HepG2 (cell line): ENCODE measurements at regions not wholly inside any gene's neighbourhood (a gene's known extent, or its start where the extent isn't known, plus 50 kb on each side); places are given as distances from the start of the nearest gene placed in this dataset.

Experiments used
- ATAC-seq: fragments of 200-7000 bp; cut with Tn5 transposase; 3 replicates; pipeline ENCODE4 v1.9.1; 2020; ENCODE audit warnings: mild to moderate bottlenecking, moderate library complexity
- BruUV-seq: library from RNA; stranded (reverse); fragments of 400-500 nt; replicated peaks from 2 replicates; lab custom pipeline; 2021; lab: Mats Ljungman, UMichigan
- CTCF ChIA-PET: fragments of 300-600 bp; formaldehyde crosslinking; extraction: SDS; loops from one replicate; lab custom pipeline; 2021; ENCODE audit warnings: low total read pairs, inconsistent platforms, low intra/inter-chr PET ratio; lab: Yijun Ruan, JAX
- POLR2A ChIA-PET: fragments of 350-600 bp; sonication (Branson Sonifier 250); formaldehyde crosslinking; loops from one replicate; lab custom pipeline; 2020; ENCODE audit warnings: antibody characterized with exemption, inconsistent platforms; lab: Yijun Ruan, JAX
- DNase-seq: peaks from one replicate; pipeline ENCODE4 v3.0.0-alpha.2; 2015; ENCODE audit warnings: low spot score
- FAIRE-seq: peaks from 3 replicates; lab custom pipeline; 2011; peaks lifted over from hg19 to GRCh38; lab: Jason Lieb, UNC
- H2AFZ ChIP-seq: one replicate; pipeline ENCODE4 v1.6.1; 2011; ENCODE audit warnings: low read length, inconsistent platforms
- H3K27ac ChIP-seq: fragments of 300-600 bp; 3 replicates; pipeline ENCODE4 v1.8.0; 2011; ENCODE audit warnings: mixed run types, mild to moderate bottlenecking, mixed read lengths, low read length, inconsistent platforms; ENCODE audit not compliant: insufficient read depth; ENCODE audit errors: extremely low read length
- H3K27me3 ChIP-seq, 2 experiments: fragments of 200-600 bp in 1 of 2; 2 replicates in 1 of 2; 3 replicates in 1 of 2; pipeline versions ENCODE4 v1.6.0 to v1.8.0; 2011; ENCODE audit warnings: low read length in 2 of 2, mild to moderate bottlenecking in 2 of 2, moderate library complexity in 2 of 2, inconsistent platforms in 1 of 2; ENCODE audit not compliant: insufficient read depth in 2 of 2, control insufficient read depth in 1 of 2
- H3K36me3 ChIP-seq, 2 experiments: fragments of 200-600 bp in 1 of 2; replicated peaks in 1 of 2; 2 replicates in 1 of 2; 3 replicates in 1 of 2; pipeline versions ENCODE4 v1.5.1 to v1.8.0; 2011; ENCODE audit warnings: low read length in 2 of 2, inconsistent platforms in 1 of 2; ENCODE audit not compliant: insufficient read depth in 2 of 2, control insufficient read depth in 1 of 2
- H3K4me1 ChIP-seq: 2 replicates; pipeline ENCODE4 v1.5.1; 2012; ENCODE audit warnings: low read length, inconsistent platforms; ENCODE audit not compliant: insufficient read depth
- H3K4me2 ChIP-seq: 2 replicates; pipeline ENCODE4 v1.6.0; 2011; ENCODE audit warnings: low read depth, low read length, inconsistent platforms
- H3K4me3 ChIP-seq, 3 experiments: fragments of 200-600 bp in 1 of 3; sonication (generic), shearing (Covaris generic) in 1 of 3; replicated peaks in 1 of 3; 2 replicates each; pipeline ENCODE4 v1.5.1; 2011 to 2016; ENCODE audit warnings: low read length in 3 of 3, inconsistent platforms in 2 of 3, low read depth in 2 of 3, mild to moderate bottlenecking in 2 of 3, control low read depth in 1 of 3, mixed read lengths in 1 of 3; ENCODE audit not compliant: insufficient read depth in 1 of 3
- H3K79me2 ChIP-seq: one replicate; pipeline ENCODE4 v1.6.1; 2011; ENCODE audit warnings: low read length, inconsistent platforms; ENCODE audit not compliant: insufficient read depth
- H3K9ac ChIP-seq: 2 replicates; pipeline ENCODE4 v1.6.0; 2011; ENCODE audit warnings: mild to moderate bottlenecking, low read depth, low read length, inconsistent platforms; ENCODE audit not compliant: insufficient read depth
- H3K9me3 ChIP-seq: 2 replicates; pipeline ENCODE4 v1.5.1; 2012; ENCODE audit warnings: mild to moderate bottlenecking, low read length
- H4K20me1 ChIP-seq: 2 replicates; pipeline ENCODE4 v1.6.0; 2011; ENCODE audit warnings: inconsistent platforms, mild to moderate bottlenecking, low read length, moderate library complexity; ENCODE audit not compliant: insufficient read depth
- HDAC2 ChIP-seq: sonication (generic); formaldehyde crosslinking; IDR thresholded peaks from 2 replicates; pipeline ENCODE4 v1.4.0; 2020; ENCODE audit warnings: missing genetic modification reagents
- HMGXB4 ChIP-seq, 2 experiments: sonication (generic) in 1 of 2; formaldehyde crosslinking in 1 of 2; IDR thresholded peaks; 2 replicates each; pipeline versions ENCODE4 v1.4.0 to v1.6.1; 2018 to 2020; ENCODE audit warnings: missing genetic modification reagents in 2 of 2, borderline replicate concordance in 1 of 2, low read depth in 1 of 2, mild to moderate bottlenecking in 1 of 2, missing biosample characterization in 1 of 2
- HNRNPLL ChIP-seq: fragments of 200-400 bp; formaldehyde crosslinking; IDR thresholded peaks from 2 replicates; pipeline ENCODE4 v1.6.1; 2017; ENCODE audit warnings: mild to moderate bottlenecking, low read depth, low read length; ENCODE audit not compliant: poor library complexity, severe bottlenecking
- PHF20 ChIP-seq: sonication (generic); formaldehyde crosslinking; IDR thresholded peaks from 2 replicates; pipeline ENCODE4 v1.5.0; 2020; ENCODE audit warnings: mild to moderate bottlenecking, missing genetic modification reagents
- RAD51 ChIP-seq: fragments of 450-650 bp; IDR thresholded peaks from 2 replicates; pipeline ENCODE4 v1.6.1; 2016; ENCODE audit warnings: borderline replicate concordance
- YEATS4 ChIP-seq: sonication (generic); formaldehyde crosslinking; IDR thresholded peaks from 2 replicates; pipeline ENCODE4 v1.4.0; 2020; ENCODE audit warnings: missing genetic modification reagents, borderline replicate concordance
- ZNF766 ChIP-seq: sonication (generic); formaldehyde crosslinking; IDR thresholded peaks from 2 replicates; pipeline ENCODE4 v1.5.0; 2020; ENCODE audit warnings: missing genetic modification reagents, borderline replicate concordance
- ZNF792 ChIP-seq: IDR thresholded peaks from 2 replicates; pipeline ENCODE4 v1.6.1; 2016
- WGBS: methylation state at CpG from one replicate; pipeline ENCODE4 v1.1.6; 2017; ENCODE audit warnings: low lambda C conversion rate; 5-methylcytosine and 5-hydroxymethylcytosine counted together
- in situ Hi-C: cut with HindIII; loops from 2 replicates; pipeline ENCODE4 v1.10.0; 2017; ENCODE audit warnings: low pct_unique_long_range_greater_than_20kb; ENCODE audit not compliant: extremely low pct_ligation_motif_present
- intact Hi-C: fragments of 100-400 bp; cut with micrococcal nuclease; formaldehyde crosslinking; loops from one replicate; pipeline ENCODE4 v1.10.0; 2022; ENCODE audit not compliant: unreplicated experiment
- TF ChIP-seq, protein P1 (sequence below): sonication (generic); formaldehyde crosslinking; IDR thresholded peaks from 2 replicates; pipeline ENCODE4 v1.4.0; 2020; ENCODE audit warnings: missing genetic modification reagents
- TF ChIP-seq, protein P2 (sequence below): sonication (generic); formaldehyde crosslinking; IDR thresholded peaks from 2 replicates; pipeline ENCODE4 v1.4.0; 2020; ENCODE audit warnings: mild to moderate bottlenecking, missing genetic modification reagents, borderline replicate concordance

- intact Hi-C loops, result no loop called here
- DNase-seq, result no peak
- no peak for FAIRE-seq
- Histone ChIP-seq H3K9ac (no peak overlapping the region), H3K27me3 (no peaks in the 10 kb centered on the region), H3K4me2 (no peak overlapping the region), H3K27ac (no peak overlapping the region)
- POLR2A ChIA-PET, result no interaction called here
- no TSS peak for BruUV-seq
- TF ChIP-seq HMGXB4 (CRISPR knock-in tag; IDR thresholded peaks at IDR 0.05; ENCODE audit: borderline replicate concordance in 1 of 2, low read depth in 1 of 2) (no peak), ZNF766 (CRISPR knock-in tag) (no peak), RAD51 (peak; percentile 17; the same call in 1 of the 2 replicates), HNRNPLL (no peak)
- TF ChIP-seq, all 625 proteins: peak for 1
- CTCF ChIA-PET, result no interaction called here
- Histone ChIP-seq H4K20me1 (no peaks in the 10 kb centered on the region), H2AFZ (no peak overlapping the region), H3K4me3 (no peak overlapping the region), H3K9me3 (peaks cover 3% of the 10 kb centered on the region), H3K4me1 (no peaks in the 10 kb centered on the region), H3K36me3 (no peaks in the 10 kb centered on the region), H3K79me2 (no peaks in the 10 kb centered on the region)
- in situ Hi-C loops, result no loop called here
- ATAC-seq, result no peak
- 13% methylated on average over 4 of the region's 4 CpGs for WGBS
Measured at GRCh38 chr4:35963383-35963782, 280.9 kb downstream of the ARAP2 start.

GRCh38 chr4:35963974-35964515 lies 280.3 kb downstream of the ARAP2 start:
- H3K27ac ChIP-seq, result no peak overlapping the region
- intact Hi-C loops, result no loop called here
- H3K9ac ChIP-seq, result no peak overlapping the region
- 2% methylated on average over 5 of the region's 5 CpGs for WGBS
- H3K4me1 ChIP-seq, result no peaks in the 10 kb centered on the region
- POLR2A ChIA-PET, result no interaction called here
- no peak for FAIRE-seq
- no peaks in the 10 kb centered on the region for H4K20me1 ChIP-seq
- H2AFZ ChIP-seq, result no peak overlapping the region
- H3K4me3 ChIP-seq, result no peak overlapping the region
- BruUV-seq, result no TSS peak
- H3K4me2 ChIP-seq, result no peak overlapping the region
- no peaks in the 10 kb centered on the region for H3K36me3 ChIP-seq
- H3K79me2 ChIP-seq, result no peaks in the 10 kb centered on the region
- in situ Hi-C loops, result no loop called here
- CTCF ChIA-PET, result no interaction called here
- DNase-seq, result no peak
- no peaks in the 10 kb centered on the region for H3K27me3 ChIP-seq
- no peak for ATAC-seq
- H3K9me3 ChIP-seq, result no peaks in the 10 kb centered on the region
- TF ChIP-seq PHF20, result no peak
- no peak for TF ChIP-seq ZNF792 (CRISPR knock-in tag)
- TF ChIP-seq, protein P1, sequence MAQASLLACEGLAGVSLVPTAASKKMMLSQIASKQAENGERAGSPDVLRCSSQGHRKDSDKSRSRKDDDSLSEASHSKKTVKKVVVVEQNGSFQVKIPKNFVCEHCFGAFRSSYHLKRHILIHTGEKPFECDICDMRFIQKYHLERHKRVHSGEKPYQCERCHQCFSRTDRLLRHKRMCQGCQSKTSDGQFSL (CRISPR knock-in tag), result no peak
- TF ChIP-seq, protein P2, sequence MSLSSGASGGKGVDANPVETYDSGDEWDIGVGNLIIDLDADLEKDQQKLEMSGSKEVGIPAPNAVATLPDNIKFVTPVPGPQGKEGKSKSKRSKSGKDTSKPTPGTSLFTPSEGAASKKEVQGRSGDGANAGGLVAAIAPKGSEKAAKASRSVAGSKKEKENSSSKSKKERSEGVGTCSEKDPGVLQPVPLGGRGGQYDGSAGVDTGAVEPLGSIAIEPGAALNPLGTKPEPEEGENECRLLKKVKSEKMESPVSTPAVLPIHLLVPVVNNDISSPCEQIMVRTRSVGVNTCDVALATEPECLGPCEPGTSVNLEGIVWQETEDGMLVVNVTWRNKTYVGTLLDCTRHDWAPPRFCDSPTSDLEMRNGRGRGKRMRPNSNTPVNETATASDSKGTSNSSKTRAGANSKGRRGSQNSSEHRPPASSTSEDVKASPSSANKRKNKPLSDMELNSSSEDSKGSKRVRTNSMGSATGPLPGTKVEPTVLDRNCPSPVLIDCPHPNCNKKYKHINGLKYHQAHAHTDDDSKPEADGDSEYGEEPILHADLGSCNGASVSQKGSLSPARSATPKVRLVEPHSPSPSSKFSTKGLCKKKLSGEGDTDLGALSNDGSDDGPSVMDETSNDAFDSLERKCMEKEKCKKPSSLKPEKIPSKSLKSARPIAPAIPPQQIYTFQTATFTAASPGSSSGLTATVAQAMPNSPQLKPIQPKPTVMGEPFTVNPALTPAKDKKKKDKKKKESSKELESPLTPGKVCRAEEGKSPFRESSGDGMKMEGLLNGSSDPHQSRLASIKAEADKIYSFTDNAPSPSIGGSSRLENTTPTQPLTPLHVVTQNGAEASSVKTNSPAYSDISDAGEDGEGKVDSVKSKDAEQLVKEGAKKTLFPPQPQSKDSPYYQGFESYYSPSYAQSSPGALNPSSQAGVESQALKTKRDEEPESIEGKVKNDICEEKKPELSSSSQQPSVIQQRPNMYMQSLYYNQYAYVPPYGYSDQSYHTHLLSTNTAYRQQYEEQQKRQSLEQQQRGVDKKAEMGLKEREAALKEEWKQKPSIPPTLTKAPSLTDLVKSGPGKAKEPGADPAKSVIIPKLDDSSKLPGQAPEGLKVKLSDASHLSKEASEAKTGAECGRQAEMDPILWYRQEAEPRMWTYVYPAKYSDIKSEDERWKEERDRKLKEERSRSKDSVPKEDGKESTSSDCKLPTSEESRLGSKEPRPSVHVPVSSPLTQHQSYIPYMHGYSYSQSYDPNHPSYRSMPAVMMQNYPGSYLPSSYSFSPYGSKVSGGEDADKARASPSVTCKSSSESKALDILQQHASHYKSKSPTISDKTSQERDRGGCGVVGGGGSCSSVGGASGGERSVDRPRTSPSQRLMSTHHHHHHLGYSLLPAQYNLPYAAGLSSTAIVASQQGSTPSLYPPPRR (CRISPR knock-in tag), result no peak
- TF ChIP-seq HDAC2 (CRISPR knock-in tag), result no peak
- TF ChIP-seq YEATS4 (CRISPR knock-in tag), result no peak
